ENCODE measurements at regions not wholly inside any gene's neighbourhood (a gene's known extent, or its start where the extent isn't known, plus 50 kb on each side); places are given as distances from the start of the nearest gene placed in this dataset.
"Not testable (repeated sequence)": the region's sequence is repeated elsewhere in the genome, so short reads cannot be mapped to it uniquely, and the experiment has no call there.

GRCh38 chr1:164006186-164006585 lies 552.8 kb upstream of the PBX1 start:
- not testable (repeated sequence) for H3K27me3 ChIP-seq (ENCODE audit: control insufficient read depth in 2 of 2, insufficient read depth in 1 of 2, low read length in 1 of 2); H3K36me3 ChIP-seq (ENCODE audit: control insufficient read depth in 2 of 2, insufficient read depth in 2 of 2, low read length in 1 of 2); H3K4me1 ChIP-seq (ENCODE audit: control insufficient read depth in 2 of 2, insufficient read depth in 2 of 2, low read length in 2 of 2); DNase-seq (ENCODE audit: low read depth in 6 of 9, low spot score in 9 of 9); H3K27ac ChIP-seq (ENCODE audit: low read depth in 1 of 2, low read length in 1 of 2); H3K4me3 ChIP-seq (ENCODE audit: low read length in 2 of 2); H3K9me3 ChIP-seq (ENCODE audit: control insufficient read depth in 2 of 2, insufficient read depth in 1 of 2, low read length in 1 of 2)
- 83% methylated on average over 3 of the region's 3 CpGs for WGBS

DNA sequence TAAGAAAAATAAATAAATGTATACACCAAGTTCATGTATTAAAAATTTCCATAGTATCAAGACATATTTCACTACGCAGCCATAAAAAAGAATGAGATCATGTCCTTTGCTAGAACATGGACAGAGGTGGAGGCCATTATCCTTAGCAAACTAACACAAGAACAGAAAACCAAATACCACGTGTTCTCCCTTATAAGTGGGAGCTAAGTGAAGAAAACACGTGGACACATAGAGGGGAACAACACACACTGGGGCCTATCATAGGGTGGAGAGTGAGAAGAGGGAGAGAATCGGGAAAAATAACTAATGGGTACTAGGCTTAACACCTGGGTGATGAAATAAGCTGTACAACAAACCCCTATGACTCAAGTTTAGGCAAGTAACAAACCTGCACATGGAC lies 552.4 kb upstream of the PBX1 start:
- WGBS: 90% methylated on average over 4 of the region's 4 CpGs
- Histone ChIP-seq H3K27me3 (ENCODE audit: control insufficient read depth in 2 of 2, insufficient read depth in 1 of 2, low read length in 1 of 2) (no peaks in the 10 kb centered on the region), H3K4me1 (ENCODE audit: control insufficient read depth in 2 of 2, insufficient read depth in 2 of 2, low read length in 2 of 2) (no peaks in the 10 kb centered on the region), H3K4me3 (ENCODE audit: low read length in 2 of 2) (no peak overlapping the region), H3K27ac (ENCODE audit: low read depth in 1 of 2, low read length in 1 of 2) (no peak overlapping the region), H3K9me3 (ENCODE audit: control insufficient read depth in 2 of 2, insufficient read depth in 1 of 2, low read length in 1 of 2) (no peaks in the 10 kb centered on the region), H3K36me3 (ENCODE audit: control insufficient read depth in 2 of 2, insufficient read depth in 2 of 2, low read length in 1 of 2) (no peaks in the 10 kb centered on the region)
- DNase-seq (ENCODE audit: low read depth in 6 of 9, low spot score in 9 of 9): no peak

- no peak for DNase-seq (ENCODE audit: low read depth in 6 of 9, low spot score in 9 of 9)
- WGBS: 96% methylated on average over 1 of the region's 1 CpG
- Histone ChIP-seq H3K36me3 (ENCODE audit: control insufficient read depth in 2 of 2, insufficient read depth in 2 of 2, low read length in 1 of 2) (no peaks in the 10 kb centered on the region), H3K9me3 (ENCODE audit: control insufficient read depth in 2 of 2, insufficient read depth in 1 of 2, low read length in 1 of 2) (peaks cover 0 to 8% of the 10 kb centered on the region in 2 donors), H3K27ac (ENCODE audit: low read depth in 1 of 2, low read length in 1 of 2) (no peak overlapping the region), H3K4me3 (ENCODE audit: low read length in 2 of 2) (no peak overlapping the region), H3K4me1 (ENCODE audit: control insufficient read depth in 2 of 2, insufficient read depth in 2 of 2, low read length in 2 of 2) (no peaks in the 10 kb centered on the region), H3K27me3 (ENCODE audit: control insufficient read depth in 2 of 2, insufficient read depth in 1 of 2, low read length in 1 of 2) (no peaks in the 10 kb centered on the region)
Measured at GRCh38 chr1:164017239-164017638, 541.7 kb upstream of the PBX1 start.

DNA sequence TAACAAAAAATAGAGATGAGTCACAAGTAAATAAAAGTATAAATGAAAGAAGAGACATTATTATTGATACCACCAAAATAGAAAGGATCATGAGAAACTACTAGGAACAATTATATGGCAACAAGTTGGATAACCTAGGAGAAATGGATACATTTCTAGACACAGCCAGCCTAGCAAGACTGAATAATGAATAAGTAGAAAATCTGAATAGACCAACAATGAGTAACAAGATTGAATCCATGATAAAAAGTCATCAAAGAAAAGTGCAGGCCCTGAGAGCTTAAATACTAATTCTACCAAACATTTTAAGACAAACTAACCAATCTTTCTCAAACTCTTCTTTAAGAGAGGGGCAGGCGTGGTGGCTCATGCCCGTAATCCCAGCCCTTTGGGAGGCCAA lies 538.6 kb upstream of the PBX1 start:
- WGBS: 66% methylated on average over 2 of the region's 2 CpGs
- H3K4me1 ChIP-seq (ENCODE audit: control insufficient read depth in 2 of 2, insufficient read depth in 2 of 2, low read length in 2 of 2): no peaks in the 10 kb centered on the region
- no peaks in the 10 kb centered on the region for H3K27me3 ChIP-seq (ENCODE audit: control insufficient read depth in 2 of 2, insufficient read depth in 1 of 2, low read length in 1 of 2)
- no peaks in the 10 kb centered on the region for H3K36me3 ChIP-seq (ENCODE audit: control insufficient read depth in 2 of 2, insufficient read depth in 2 of 2, low read length in 1 of 2)
- H3K27ac ChIP-seq (ENCODE audit: low read depth in 1 of 2, low read length in 1 of 2): no peak overlapping the region
- no peak overlapping the region for H3K4me3 ChIP-seq (ENCODE audit: low read length in 2 of 2)
- DNase-seq (ENCODE audit: low read depth in 6 of 9, low spot score in 9 of 9): no peak
- peaks cover 0 to 8% of the 10 kb centered on the region in 2 donors for H3K9me3 ChIP-seq (ENCODE audit: control insufficient read depth in 2 of 2, insufficient read depth in 1 of 2, low read length in 1 of 2)

DNA sequence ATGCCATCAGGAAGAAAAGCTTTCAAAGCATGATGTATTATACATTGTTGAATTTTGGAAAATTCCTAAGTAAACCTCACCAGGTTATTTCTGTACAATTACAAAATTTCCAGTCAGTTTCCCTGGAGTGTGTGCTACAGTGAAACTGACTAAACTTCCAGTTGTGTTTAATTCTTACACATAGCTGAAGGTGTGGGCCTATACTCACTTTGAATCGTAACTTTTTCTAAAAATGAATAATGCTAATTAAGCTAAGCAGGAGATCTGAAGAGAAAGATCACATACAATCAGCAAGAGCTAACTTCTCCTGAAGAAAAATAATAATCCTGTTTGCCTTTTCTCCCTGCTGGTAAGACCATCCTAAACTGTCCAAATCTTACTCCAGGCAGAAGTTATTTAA lies 537.2 kb upstream of the PBX1 start:
- DNase-seq (ENCODE audit: low read depth in 6 of 9, low spot score in 9 of 9): no peak
- no peaks in the 10 kb centered on the region for H3K4me1 ChIP-seq (ENCODE audit: control insufficient read depth in 2 of 2, insufficient read depth in 2 of 2, low read length in 2 of 2)
- no peaks in the 10 kb centered on the region for H3K27me3 ChIP-seq (ENCODE audit: control insufficient read depth in 2 of 2, insufficient read depth in 1 of 2, low read length in 1 of 2)
- H3K9me3 ChIP-seq (ENCODE audit: control insufficient read depth in 2 of 2, insufficient read depth in 1 of 2, low read length in 1 of 2): peaks cover 0 to 8% of the 10 kb centered on the region in 2 donors
- no peak overlapping the region for H3K4me3 ChIP-seq (ENCODE audit: low read length in 2 of 2)
- H3K27ac ChIP-seq (ENCODE audit: low read depth in 1 of 2, low read length in 1 of 2): no peak overlapping the region
- no peaks in the 10 kb centered on the region for H3K36me3 ChIP-seq (ENCODE audit: control insufficient read depth in 2 of 2, insufficient read depth in 2 of 2, low read length in 1 of 2)
- WGBS: 98% methylated on average over 1 of the region's 1 CpG

GRCh38 chr1:164033782-164034181 lies 525.2 kb upstream of the PBX1 start:
- H3K4me3 ChIP-seq (ENCODE audit: low read length in 2 of 2): no peak overlapping the region
- no peaks in the 10 kb centered on the region for H3K9me3 ChIP-seq (ENCODE audit: control insufficient read depth in 2 of 2, insufficient read depth in 1 of 2, low read length in 1 of 2)
- no peak overlapping the region for H3K27ac ChIP-seq (ENCODE audit: low read depth in 1 of 2, low read length in 1 of 2)
- 93% methylated on average over 1 of the region's 1 CpG for WGBS
- no peak for DNase-seq (ENCODE audit: low read depth in 6 of 9, low spot score in 9 of 9)
- H3K36me3 ChIP-seq (ENCODE audit: control insufficient read depth in 2 of 2, insufficient read depth in 2 of 2, low read length in 1 of 2): no peaks in the 10 kb centered on the region
- H3K4me1 ChIP-seq (ENCODE audit: control insufficient read depth in 2 of 2, insufficient read depth in 2 of 2, low read length in 2 of 2): no peaks in the 10 kb centered on the region
- H3K27me3 ChIP-seq (ENCODE audit: control insufficient read depth in 2 of 2, insufficient read depth in 1 of 2, low read length in 1 of 2): no peaks in the 10 kb centered on the region

GRCh38 chr1:164040754-164041153 lies 518.2 kb upstream of the PBX1 start:
- no peaks in the 10 kb centered on the region for H3K27me3 ChIP-seq (ENCODE audit: control insufficient read depth in 2 of 2, insufficient read depth in 1 of 2, low read length in 1 of 2)
- no peak overlapping the region for H3K27ac ChIP-seq (ENCODE audit: low read depth in 1 of 2, low read length in 1 of 2)
- no peaks in the 10 kb centered on the region for H3K9me3 ChIP-seq (ENCODE audit: control insufficient read depth in 2 of 2, insufficient read depth in 1 of 2, low read length in 1 of 2)
- no peaks in the 10 kb centered on the region for H3K36me3 ChIP-seq (ENCODE audit: control insufficient read depth in 2 of 2, insufficient read depth in 2 of 2, low read length in 1 of 2)
- whole genome bisulfite sequencing: 97% methylated on average over 1 of the region's 1 CpG
- H3K4me3 ChIP-seq (ENCODE audit: low read length in 2 of 2): no peak overlapping the region
- H3K4me1 ChIP-seq (ENCODE audit: control insufficient read depth in 2 of 2, insufficient read depth in 2 of 2, low read length in 2 of 2): no peaks in the 10 kb centered on the region
- no peak for DNase-seq (ENCODE audit: low read depth in 6 of 9, low spot score in 9 of 9)

GRCh38 chr1:164051782-164052181 lies 507.2 kb upstream of the PBX1 start:
- Histone ChIP-seq H3K9me3 (ENCODE audit: control insufficient read depth in 2 of 2, insufficient read depth in 1 of 2, low read length in 1 of 2) (no peaks in the 10 kb centered on the region), H3K4me1 (ENCODE audit: control insufficient read depth in 2 of 2, insufficient read depth in 2 of 2, low read length in 2 of 2) (no peaks in the 10 kb centered on the region), H3K27ac (ENCODE audit: low read depth in 1 of 2, low read length in 1 of 2) (no peak overlapping the region), H3K27me3 (ENCODE audit: control insufficient read depth in 2 of 2, insufficient read depth in 1 of 2, low read length in 1 of 2) (no peaks in the 10 kb centered on the region), H3K36me3 (ENCODE audit: control insufficient read depth in 2 of 2, insufficient read depth in 2 of 2, low read length in 1 of 2) (no peaks in the 10 kb centered on the region), H3K4me3 (ENCODE audit: low read length in 2 of 2) (no peak overlapping the region)
- no peak for DNase-seq (ENCODE audit: low read depth in 6 of 9, low spot score in 9 of 9)
- WGBS: 68% methylated on average over 1 of the region's 1 CpG

DNA sequence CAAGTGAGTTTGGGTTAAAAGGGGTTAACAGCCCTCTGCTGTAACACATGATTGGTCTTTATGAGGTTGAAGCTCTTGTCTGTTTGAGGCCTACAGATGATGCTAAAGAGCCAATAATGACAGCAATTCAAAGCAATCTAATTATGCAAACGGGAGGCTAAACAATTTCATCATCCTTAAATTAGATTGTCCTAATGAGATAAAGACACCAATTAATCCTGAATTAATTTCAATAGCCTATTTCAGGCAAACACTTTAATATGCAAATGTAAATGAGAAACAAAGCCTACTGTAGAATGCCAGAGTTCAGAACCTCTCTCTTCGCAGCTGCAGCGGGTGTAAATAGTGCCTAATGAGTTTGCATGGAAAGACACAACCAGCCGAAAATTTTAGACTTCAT lies 504.7 kb upstream of the PBX1 start:
- Histone ChIP-seq H3K4me3 (ENCODE audit: low read length in 2 of 2) (no peak overlapping the region), H3K27ac (ENCODE audit: low read depth in 1 of 2, low read length in 1 of 2) (no peak overlapping the region), H3K9me3 (ENCODE audit: control insufficient read depth in 2 of 2, insufficient read depth in 1 of 2, low read length in 1 of 2) (no peaks in the 10 kb centered on the region), H3K27me3 (ENCODE audit: control insufficient read depth in 2 of 2, insufficient read depth in 1 of 2, low read length in 1 of 2) (no peaks in the 10 kb centered on the region), H3K36me3 (ENCODE audit: control insufficient read depth in 2 of 2, insufficient read depth in 2 of 2, low read length in 1 of 2) (no peaks in the 10 kb centered on the region), H3K4me1 (ENCODE audit: control insufficient read depth in 2 of 2, insufficient read depth in 2 of 2, low read length in 2 of 2) (no peaks in the 10 kb centered on the region)
- WGBS: 83% methylated on average over 4 of the region's 4 CpGs
- no peak for DNase-seq (ENCODE audit: low read depth in 6 of 9, low spot score in 9 of 9)

DNA sequence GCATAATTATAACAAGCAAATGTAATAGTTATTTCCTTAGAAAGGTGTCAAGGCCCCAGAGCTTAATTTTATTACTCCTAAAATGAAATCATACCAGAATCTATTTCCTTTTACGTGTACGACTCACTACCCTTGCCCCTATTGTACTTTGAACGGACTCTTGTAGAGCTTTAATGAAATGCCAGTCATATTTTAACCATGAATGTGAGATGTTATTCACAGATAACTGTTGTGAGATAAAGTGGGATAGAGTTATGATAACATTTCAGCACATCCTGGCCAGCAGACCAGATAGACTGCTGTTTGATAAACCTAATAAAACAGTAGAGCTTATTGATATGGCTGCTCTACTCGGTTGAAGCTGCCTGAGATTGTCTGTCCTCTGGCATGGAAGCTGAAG lies 500.8 kb upstream of the PBX1 start:
- DNase-seq (ENCODE audit: low read depth in 6 of 9, low spot score in 9 of 9): no peak
- Histone ChIP-seq H3K27ac (ENCODE audit: low read depth in 1 of 2, low read length in 1 of 2) (no peak overlapping the region), H3K4me1 (ENCODE audit: control insufficient read depth in 2 of 2, insufficient read depth in 2 of 2, low read length in 2 of 2) (no peaks in the 10 kb centered on the region), H3K36me3 (ENCODE audit: control insufficient read depth in 2 of 2, insufficient read depth in 2 of 2, low read length in 1 of 2) (no peaks in the 10 kb centered on the region), H3K9me3 (ENCODE audit: control insufficient read depth in 2 of 2, insufficient read depth in 1 of 2, low read length in 1 of 2) (peaks cover 1 to 6% of the 10 kb centered on the region in 2 donors), H3K27me3 (ENCODE audit: control insufficient read depth in 2 of 2, insufficient read depth in 1 of 2, low read length in 1 of 2) (no peaks in the 10 kb centered on the region), H3K4me3 (ENCODE audit: low read length in 2 of 2) (no peak overlapping the region)
- WGBS: 76% methylated on average over 4 of the region's 4 CpGs

Data from thymus (tissue), 11 donors.